ENCODE measurements at regions not wholly inside any gene's neighbourhood (a gene's known extent, or its start where the extent isn't known, plus 50 kb on each side); places are given as distances from the start of the nearest gene placed in this dataset.

DNA sequence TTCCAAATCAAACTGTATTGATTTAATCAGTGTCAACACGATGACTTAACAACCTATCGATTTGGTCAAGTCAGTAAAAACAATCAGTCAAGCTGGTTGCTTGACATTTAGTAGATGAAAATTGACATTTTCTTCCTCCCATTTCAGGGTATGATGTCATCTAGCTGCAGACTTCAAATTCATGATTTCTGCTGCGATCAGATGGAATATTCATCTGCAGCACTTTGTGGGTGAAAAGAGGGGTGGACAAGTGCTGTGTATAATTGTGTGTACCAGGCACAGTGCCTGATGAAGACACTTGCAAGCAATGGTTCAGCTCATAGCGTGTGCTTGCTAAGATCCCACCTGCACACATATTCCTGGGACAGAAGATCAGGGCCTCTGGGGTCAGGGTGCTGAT is 479.8 kb downstream of the DISC1 start:
- TF ChIP-seq, protein P1, sequence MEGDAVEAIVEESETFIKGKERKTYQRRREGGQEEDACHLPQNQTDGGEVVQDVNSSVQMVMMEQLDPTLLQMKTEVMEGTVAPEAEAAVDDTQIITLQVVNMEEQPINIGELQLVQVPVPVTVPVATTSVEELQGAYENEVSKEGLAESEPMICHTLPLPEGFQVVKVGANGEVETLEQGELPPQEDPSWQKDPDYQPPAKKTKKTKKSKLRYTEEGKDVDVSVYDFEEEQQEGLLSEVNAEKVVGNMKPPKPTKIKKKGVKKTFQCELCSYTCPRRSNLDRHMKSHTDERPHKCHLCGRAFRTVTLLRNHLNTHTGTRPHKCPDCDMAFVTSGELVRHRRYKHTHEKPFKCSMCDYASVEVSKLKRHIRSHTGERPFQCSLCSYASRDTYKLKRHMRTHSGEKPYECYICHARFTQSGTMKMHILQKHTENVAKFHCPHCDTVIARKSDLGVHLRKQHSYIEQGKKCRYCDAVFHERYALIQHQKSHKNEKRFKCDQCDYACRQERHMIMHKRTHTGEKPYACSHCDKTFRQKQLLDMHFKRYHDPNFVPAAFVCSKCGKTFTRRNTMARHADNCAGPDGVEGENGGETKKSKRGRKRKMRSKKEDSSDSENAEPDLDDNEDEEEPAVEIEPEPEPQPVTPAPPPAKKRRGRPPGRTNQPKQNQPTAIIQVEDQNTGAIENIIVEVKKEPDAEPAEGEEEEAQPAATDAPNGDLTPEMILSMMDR (IDR thresholded peaks at IDR 0.05; ENCODE audit: insufficient read depth, low read length), result no peak
- TF ChIP-seq, protein P2, sequence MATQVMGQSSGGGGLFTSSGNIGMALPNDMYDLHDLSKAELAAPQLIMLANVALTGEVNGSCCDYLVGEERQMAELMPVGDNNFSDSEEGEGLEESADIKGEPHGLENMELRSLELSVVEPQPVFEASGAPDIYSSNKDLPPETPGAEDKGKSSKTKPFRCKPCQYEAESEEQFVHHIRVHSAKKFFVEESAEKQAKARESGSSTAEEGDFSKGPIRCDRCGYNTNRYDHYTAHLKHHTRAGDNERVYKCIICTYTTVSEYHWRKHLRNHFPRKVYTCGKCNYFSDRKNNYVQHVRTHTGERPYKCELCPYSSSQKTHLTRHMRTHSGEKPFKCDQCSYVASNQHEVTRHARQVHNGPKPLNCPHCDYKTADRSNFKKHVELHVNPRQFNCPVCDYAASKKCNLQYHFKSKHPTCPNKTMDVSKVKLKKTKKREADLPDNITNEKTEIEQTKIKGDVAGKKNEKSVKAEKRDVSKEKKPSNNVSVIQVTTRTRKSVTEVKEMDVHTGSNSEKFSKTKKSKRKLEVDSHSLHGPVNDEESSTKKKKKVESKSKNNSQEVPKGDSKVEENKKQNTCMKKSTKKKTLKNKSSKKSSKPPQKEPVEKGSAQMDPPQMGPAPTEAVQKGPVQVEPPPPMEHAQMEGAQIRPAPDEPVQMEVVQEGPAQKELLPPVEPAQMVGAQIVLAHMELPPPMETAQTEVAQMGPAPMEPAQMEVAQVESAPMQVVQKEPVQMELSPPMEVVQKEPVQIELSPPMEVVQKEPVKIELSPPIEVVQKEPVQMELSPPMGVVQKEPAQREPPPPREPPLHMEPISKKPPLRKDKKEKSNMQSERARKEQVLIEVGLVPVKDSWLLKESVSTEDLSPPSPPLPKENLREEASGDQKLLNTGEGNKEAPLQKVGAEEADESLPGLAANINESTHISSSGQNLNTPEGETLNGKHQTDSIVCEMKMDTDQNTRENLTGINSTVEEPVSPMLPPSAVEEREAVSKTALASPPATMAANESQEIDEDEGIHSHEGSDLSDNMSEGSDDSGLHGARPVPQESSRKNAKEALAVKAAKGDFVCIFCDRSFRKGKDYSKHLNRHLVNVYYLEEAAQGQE (IDR thresholded peaks at IDR 0.05; ENCODE audit: insufficient replicate concordance, low read depth), result no peak
- TF ChIP-seq POLR2AphosphoS5 (IDR thresholded peaks at IDR 0.05; ENCODE audit: low read depth), result no peak
